ENCODE measurements at regions not wholly inside any gene's neighbourhood (a gene's known extent, or its start where the extent isn't known, plus 50 kb on each side); places are given as distances from the start of the nearest gene placed in this dataset.

DNA sequence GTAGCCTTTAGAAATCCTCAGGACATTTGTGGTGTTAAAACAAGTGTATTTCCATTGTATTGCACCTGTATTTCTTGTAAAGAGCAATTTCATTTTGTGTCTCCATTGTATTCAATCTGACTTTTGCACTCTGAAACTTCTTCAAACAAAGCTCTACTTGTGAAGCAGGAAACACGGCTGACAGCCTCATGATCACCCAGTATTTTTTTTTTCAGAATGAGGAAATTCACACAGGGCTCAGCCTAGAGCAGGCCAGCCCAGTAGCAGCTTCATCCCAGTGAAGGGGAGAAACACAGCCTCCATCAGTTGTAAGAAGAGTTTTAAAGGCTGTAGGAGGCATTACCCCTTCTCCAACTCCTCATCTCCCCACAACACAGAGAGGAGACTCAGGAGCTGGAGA, 175.9 kb upstream of the KLHL29 start:
- Histone ChIP-seq H3K9me3 (no peaks in the 10 kb centered on the region), H3K4me1 (no peaks in the 10 kb centered on the region), H3K27ac (no peak overlapping the region), H3K36me3 (ENCODE audit: low read depth, missing control alignments) (no peaks in the 10 kb centered on the region), H3K27me3 (no peaks in the 10 kb centered on the region), H3K4me3 (no peak overlapping the region)
- TF ChIP-seq, protein P1, sequence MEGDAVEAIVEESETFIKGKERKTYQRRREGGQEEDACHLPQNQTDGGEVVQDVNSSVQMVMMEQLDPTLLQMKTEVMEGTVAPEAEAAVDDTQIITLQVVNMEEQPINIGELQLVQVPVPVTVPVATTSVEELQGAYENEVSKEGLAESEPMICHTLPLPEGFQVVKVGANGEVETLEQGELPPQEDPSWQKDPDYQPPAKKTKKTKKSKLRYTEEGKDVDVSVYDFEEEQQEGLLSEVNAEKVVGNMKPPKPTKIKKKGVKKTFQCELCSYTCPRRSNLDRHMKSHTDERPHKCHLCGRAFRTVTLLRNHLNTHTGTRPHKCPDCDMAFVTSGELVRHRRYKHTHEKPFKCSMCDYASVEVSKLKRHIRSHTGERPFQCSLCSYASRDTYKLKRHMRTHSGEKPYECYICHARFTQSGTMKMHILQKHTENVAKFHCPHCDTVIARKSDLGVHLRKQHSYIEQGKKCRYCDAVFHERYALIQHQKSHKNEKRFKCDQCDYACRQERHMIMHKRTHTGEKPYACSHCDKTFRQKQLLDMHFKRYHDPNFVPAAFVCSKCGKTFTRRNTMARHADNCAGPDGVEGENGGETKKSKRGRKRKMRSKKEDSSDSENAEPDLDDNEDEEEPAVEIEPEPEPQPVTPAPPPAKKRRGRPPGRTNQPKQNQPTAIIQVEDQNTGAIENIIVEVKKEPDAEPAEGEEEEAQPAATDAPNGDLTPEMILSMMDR (IDR thresholded peaks at IDR 0.05): no peak
- TF ChIP-seq POLR2A (IDR thresholded peaks at IDR 0.05): no peak
- no peak for DNase-seq
- intact Hi-C loops (cut with DNase I; ENCODE audit: low total_unique reads): no loop called here
- WGBS, 2 donors: 0% methylated on average over 1 of the region's 1 CpG

DNA sequence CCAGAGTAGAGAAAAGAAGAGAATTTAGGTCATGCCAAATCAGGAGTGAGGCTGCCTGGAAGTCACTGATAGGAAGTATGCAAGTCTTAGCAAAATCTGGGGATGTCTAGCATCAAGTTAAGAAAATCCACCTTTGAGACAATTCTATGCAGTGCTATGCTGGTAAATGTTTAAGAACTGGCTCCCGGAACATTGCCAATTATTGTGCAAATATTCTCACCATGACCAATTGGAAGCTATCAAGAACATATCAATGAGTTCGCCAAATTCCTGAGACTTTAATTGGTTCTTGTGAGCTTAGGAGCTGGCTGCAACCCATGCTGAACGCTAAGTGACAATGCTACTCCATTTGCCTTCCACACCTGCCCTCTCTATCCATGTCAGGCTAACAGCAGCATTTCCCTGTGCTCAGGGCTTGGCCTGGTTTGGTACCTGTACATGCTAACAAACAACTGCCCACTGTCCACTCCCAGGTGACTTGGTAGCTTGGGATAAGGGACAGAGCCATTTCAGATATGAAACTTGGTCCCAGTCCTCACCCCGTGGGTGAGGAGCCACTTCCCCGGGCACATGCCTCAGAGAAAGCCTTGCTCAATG, 172.9 kb upstream of the KLHL29 start:
- no peaks in the 10 kb centered on the region for H3K4me1 ChIP-seq
- H3K27ac ChIP-seq: no peak overlapping the region
- intact Hi-C loops (cut with DNase I; ENCODE audit: low total_unique reads): no loop called here
- DNase-seq: no peak
- no peaks in the 10 kb centered on the region for H3K9me3 ChIP-seq
- no peaks in the 10 kb centered on the region for H3K27me3 ChIP-seq
- H3K4me3 ChIP-seq: no peak overlapping the region
- TF ChIP-seq, protein P1 (IDR thresholded peaks at IDR 0.05): no peak
- no peak for TF ChIP-seq POLR2A (IDR thresholded peaks at IDR 0.05)
- H3K36me3 ChIP-seq (ENCODE audit: low read depth, missing control alignments): no peaks in the 10 kb centered on the region
- WGBS, 2 donors: 83 to 89% methylated on average over 5 of the region's 5 CpGs

DNA sequence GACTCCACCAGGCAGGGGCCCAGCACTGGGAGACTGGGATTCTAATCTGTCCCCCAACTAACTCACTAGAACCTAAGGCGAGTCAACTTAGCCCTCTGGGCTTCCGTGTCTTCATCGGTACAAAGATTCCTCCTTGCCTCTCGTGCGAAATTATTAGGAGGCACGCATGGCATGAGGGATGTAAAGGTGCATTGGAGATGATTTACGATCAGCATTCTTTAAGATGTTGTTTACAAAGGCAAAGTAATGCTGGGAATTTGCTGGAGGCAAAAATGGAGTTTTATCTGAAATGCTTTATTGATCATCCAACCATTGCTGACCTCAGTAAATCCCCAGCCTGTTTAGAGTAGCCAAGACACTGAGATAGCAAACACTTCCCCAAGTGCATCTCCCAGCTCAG, 171.8 kb upstream of the KLHL29 start:
- Histone ChIP-seq H3K27me3 (no peaks in the 10 kb centered on the region), H3K4me3 (no peak overlapping the region), H3K9me3 (no peaks in the 10 kb centered on the region), H3K27ac (no peak overlapping the region), H3K36me3 (ENCODE audit: low read depth, missing control alignments) (no peaks in the 10 kb centered on the region), H3K4me1 (no peaks in the 10 kb centered on the region)
- no peak for DNase-seq
- WGBS, 2 donors: 91 to 92% methylated on average over 7 of the region's 7 CpGs
- intact Hi-C loops (cut with DNase I; ENCODE audit: low total_unique reads): no loop called here
- TF ChIP-seq POLR2A (IDR thresholded peaks at IDR 0.05): no peak
- TF ChIP-seq, protein P1 (IDR thresholded peaks at IDR 0.05): no peak

DNA sequence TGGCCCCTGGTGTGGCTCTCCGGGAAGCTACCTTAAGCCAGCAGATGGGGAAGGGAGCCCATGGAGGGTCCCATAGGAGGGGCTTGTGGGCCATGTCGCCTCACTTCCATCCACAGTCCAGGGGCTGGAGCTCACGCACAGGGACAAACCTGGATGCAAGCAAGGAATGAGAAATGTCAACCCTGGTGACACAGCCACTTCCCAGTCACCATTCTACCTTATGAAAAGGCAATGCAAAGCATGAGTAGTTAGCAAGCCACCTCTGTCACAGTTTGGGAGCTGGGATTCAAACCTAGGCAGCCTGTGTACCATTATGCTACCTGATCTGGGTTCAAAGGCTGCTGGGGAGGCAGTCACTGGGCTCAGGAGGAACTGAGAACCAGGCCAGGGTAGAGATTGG, 170.0 kb upstream of the KLHL29 start:
- no peaks in the 10 kb centered on the region for H3K4me1 ChIP-seq
- H3K4me3 ChIP-seq: no peak overlapping the region
- H3K36me3 ChIP-seq (ENCODE audit: low read depth, missing control alignments): no peaks in the 10 kb centered on the region
- H3K9me3 ChIP-seq: no peaks in the 10 kb centered on the region
- H3K27me3 ChIP-seq: no peaks in the 10 kb centered on the region
- intact Hi-C loops (cut with DNase I; ENCODE audit: low total_unique reads): no loop called here
- TF ChIP-seq, protein P1 (IDR thresholded peaks at IDR 0.05): no peak
- TF ChIP-seq POLR2A (IDR thresholded peaks at IDR 0.05): no peak
- WGBS, 2 donors: 94 to 98% methylated on average over 3 of the region's 3 CpGs
- no peak for DNase-seq
- no peak overlapping the region for H3K27ac ChIP-seq

DNA sequence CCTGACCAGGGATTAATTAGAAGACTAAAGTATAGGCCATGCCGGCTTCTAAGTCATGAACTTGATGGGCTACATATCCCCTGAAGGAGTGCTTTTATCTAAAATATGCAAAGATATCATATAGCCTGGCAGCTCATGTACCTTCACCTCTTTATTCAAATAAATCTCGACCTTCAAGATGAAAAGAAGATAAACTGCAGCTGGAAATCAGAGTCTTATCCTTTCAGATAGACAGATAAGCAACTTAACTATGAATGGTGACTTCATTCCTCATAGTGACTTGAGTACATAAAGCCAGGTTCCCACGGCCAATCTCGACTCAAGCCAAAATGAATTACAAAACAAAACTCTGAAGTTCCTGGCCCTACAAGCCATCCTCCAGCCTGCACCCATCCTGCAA, 165.3 kb upstream of the KLHL29 start:
- H3K36me3 ChIP-seq (ENCODE audit: low read depth, missing control alignments): no peaks in the 10 kb centered on the region
- WGBS, 2 donors: 88 to 92% methylated on average over 4 of the region's 4 CpGs
- TF ChIP-seq, protein P1 (IDR thresholded peaks at IDR 0.05): no peak
- TF ChIP-seq POLR2A (IDR thresholded peaks at IDR 0.05): no peak
- no peak overlapping the region for H3K27ac ChIP-seq
- intact Hi-C loops (cut with DNase I; ENCODE audit: low total_unique reads): no loop called here
- H3K9me3 ChIP-seq: no peaks in the 10 kb centered on the region
- DNase-seq: no peak
- H3K27me3 ChIP-seq: no peaks in the 10 kb centered on the region
- H3K4me3 ChIP-seq: no peak overlapping the region
- no peaks in the 10 kb centered on the region for H3K4me1 ChIP-seq

All from testis (tissue), 2 donors.